ENCODE measurements at regions not wholly inside any gene's neighbourhood (a gene's known extent, or its start where the extent isn't known, plus 50 kb on each side); places are given as distances from the start of the nearest gene placed in this dataset.
"Not testable (repeated sequence)": the region's sequence is repeated elsewhere in the genome, so short reads cannot be mapped to it uniquely, and the experiment has no call there.

GRCh38 chr13:70756088-70756487 lies 647.8 kb upstream of the KLHL1 start:
- DNase-seq = no peak

DNA sequence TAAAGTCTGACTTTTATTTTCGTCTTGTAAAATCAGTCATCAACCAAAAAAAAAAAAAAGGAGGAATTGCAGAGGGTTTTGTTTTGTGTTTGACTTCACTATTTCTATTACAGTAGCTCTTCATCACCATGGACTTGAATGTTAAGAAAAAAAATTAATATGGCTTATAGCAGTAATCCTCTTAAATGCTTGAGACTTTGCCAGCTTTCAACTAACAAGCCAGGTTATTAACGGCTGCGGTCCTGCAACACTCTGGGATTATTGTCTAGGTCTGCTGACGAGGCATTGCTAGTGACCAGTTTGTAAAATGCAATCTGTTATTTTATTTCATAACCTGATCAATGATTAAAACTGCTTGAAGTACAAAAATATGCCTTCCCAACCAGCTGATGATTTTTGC lies 647.2 kb upstream of the KLHL1 start:
- no peak for DNase-seq

- no peak for DNase-seq
Observed at GRCh38 chr13:70747262-70747661, 639.0 kb upstream of the KLHL1 start.

DNA sequence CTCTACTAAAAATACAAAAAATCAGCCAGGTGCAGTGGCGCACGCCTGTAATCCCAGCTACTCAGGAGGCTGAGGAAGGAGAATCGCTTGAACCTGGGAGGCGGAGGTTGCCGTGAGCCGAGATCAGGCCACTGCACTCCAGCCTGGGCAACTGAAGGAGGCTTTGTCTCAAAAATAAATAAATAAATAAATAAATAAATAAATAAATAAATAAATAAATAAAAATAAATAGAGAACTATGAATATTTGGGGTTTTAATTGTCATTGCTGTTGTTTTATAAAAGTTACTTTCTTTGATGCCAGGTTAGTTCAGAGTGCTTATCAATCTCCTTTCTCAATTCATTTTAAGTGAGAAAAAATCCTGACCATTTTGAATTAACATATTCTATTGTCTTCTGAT lies 638.2 kb upstream of the KLHL1 start:
- DNase-seq = not testable (repeated sequence)

DNA sequence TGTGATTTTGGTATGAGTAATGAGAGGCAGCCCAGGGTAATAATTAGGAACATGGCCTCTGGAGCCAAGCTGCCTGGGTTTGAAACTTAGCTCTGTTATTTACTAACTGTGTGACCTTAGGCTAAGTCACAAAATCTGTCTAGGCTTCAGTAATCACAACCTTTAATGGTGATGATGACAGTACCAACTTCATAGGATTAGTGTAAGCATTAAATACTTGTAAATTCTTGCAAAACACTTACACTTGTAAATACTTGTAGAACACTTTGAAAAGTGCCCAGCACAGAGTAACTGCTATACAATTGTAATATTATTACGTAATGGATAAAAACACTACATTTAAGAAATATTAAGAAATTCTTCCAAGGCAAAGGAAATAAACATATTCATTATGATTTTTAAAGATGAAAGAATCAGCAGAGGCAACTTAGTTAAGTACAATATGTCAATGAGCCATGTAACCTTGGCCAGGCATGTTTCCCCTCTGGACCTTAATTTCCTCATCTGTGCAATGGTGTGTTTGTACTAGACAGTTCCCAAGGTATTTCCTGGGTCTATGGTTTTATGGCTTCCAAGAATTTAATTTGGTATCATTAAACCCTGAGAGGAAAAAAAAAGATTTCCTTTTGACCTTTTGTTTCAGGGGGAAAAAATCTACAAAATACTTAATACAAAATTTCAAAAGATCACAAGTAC lies 628.5 kb upstream of the KLHL1 start:
- no peak for DNase-seq

DNA sequence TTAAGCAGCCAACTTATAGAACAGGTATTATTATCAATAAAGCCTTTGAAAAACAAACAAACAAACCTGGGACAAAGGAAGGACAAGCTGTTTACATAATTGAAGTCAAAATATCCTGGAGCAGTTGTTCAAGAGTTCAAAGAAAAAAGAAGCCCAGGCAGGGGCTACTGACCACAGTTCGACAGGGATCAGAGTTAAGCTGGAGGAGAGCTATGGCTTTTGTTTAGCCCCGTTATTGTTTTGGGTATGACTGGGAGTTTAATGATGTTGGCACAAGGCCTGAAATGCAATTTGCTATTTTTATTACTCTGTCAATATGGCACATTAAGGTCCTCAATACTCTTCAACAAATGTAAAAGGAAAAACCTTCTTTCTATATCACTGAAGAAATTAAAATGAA lies 624.4 kb upstream of the KLHL1 start:
- no peak for DNase-seq

DNA sequence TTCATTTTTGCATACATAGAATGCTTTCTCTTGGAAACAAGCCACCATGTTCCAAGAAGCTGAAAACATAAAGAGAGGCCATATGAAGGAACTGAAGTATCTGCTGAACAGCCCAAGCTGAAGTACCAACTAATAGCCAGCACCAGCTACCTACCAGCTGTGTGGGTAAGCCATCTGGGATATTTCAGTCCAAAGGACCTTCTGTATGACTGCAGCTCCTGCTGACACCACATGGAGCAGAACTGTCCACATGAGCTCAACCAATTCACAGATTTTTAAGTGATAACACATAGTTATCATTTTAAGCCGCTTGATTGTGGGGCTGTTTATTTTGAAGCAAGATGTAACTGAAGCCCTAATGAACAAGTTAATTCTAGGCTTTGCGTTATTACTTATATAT lies 621.1 kb upstream of the KLHL1 start:
- DNase-seq = no peak

DNA sequence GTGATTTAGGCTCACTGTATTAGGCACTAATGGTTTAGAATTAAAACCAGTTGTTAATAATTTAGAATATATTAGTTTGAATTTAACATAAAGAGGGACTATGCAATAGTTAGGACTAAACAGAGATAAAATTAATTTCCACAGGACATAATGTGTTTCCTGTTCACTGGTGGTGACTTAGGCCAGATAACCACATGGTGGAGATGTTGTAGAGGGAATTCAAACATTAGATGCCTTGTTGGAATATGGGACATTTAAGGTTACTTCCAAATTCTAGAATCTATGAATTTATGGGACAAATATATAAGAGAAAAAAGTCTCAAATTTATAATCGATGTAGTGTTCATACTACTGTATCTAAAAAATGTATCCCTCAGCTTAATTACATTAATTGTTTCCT lies 615.5 kb upstream of the KLHL1 start:
- no peak for DNase-seq

DNA sequence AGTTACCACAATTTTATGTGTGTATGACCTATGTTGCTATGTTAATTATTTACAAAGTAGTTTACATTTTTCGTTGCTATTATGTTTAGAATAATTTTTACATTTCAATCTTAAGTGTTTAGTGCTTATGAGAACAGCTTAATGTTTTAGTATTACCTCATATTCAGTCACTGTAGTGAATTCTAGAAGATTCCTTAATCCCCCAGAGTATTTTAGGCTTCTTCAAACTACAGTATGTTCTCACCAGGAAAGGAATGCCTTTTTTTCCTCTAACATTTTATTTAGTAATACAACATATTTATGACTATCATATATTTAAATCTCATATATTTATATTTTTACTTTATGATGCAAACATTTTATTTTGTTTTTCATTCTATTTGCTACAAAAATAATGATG lies 612.1 kb upstream of the KLHL1 start:
- DNase-seq = no peak

GRCh38 chr13:70714993-70715392 lies 606.7 kb upstream of the KLHL1 start:
- no peak for DNase-seq

- no peak for DNase-seq
Observed at GRCh38 chr13:70708775-70709174, 600.5 kb upstream of the KLHL1 start.

GRCh38 chr13:70703755-70704154 lies 595.5 kb upstream of the KLHL1 start:
- DNase-seq = no peak

GRCh38 chr13:70694996-70695715 lies 586.9 kb upstream of the KLHL1 start:
- no peak for DNase-seq

DNA sequence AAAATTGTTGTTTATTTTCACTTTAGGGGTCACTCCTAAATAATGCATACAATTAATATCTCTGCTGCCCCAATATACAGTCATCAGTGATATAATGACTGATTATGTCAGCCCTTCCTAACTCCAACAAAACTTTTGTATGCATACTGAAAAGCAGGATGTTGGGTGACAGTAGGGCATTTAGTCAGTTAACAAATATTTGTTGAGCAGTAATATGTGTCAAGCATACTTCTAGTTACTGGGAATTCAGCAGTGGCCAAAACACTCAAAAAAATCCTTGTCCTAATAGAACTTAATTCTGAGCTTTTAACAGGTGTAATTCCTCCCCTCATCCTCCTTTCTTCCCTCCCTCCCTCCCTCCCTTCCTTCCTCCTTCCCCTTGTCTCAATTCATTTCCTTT lies 560.7 kb upstream of the KLHL1 start:
- DNase-seq = no peak

- no peak for DNase-seq
Observed at GRCh38 chr13:70668293-70668692, 560.0 kb upstream of the KLHL1 start.

- DNase-seq = no peak
Observed at GRCh38 chr13:70666883-70667556, 558.8 kb upstream of the KLHL1 start.

DNA sequence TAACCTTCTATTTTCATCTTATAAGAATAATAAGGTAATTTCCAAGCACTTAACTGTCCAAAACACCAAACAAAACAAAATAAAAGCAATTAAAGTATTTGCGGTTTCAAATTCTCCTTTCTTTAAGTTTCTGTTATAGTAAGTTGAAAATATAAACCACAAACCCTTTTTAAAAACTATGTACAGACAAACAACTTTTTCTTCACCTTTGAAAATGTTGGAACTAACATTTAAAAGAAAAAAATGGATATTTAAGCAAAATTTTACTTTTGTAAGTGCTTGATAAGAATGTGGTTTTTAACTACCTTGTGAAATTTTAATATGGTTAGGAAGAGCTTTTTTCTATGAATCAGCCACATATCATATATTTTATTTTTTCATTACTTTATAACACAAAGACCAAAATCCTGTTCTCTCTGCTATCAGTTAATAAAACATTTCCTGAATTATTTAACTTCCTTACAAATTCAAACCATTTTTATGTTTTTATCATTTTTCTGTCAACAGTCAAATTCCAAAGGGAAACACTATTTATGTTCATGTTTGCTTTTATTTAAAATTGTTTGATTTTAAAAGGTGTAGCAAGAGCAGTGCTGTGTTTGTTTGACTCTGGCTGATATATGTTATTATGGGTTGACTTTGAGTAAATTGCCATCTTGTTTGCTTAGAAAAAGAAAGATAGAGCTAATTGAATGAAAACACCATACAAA lies 554.1 kb upstream of the KLHL1 start:
- DNase-seq = no peak

GRCh38 chr13:70644052-70644451 lies 535.8 kb upstream of the KLHL1 start:
- no peak for DNase-seq

DNA sequence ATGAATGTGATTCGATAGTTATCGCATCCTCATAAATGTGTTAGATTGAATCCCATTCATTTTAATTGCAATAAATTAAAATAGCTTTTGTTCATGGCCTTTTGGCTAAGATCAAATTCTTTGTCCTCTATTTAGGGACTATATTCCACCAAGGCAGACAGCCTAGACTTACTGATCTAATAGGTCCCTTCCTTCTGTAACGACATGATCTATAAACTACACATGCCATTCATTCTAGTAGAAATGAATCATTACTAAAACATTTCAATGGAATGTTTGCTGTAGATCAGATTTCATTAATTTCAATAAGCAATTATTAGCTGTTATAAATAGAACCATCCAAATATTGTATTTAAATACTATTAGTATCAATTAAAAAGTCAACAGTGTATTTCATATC lies 526.6 kb upstream of the KLHL1 start:
- DNase-seq = no peak

DNA sequence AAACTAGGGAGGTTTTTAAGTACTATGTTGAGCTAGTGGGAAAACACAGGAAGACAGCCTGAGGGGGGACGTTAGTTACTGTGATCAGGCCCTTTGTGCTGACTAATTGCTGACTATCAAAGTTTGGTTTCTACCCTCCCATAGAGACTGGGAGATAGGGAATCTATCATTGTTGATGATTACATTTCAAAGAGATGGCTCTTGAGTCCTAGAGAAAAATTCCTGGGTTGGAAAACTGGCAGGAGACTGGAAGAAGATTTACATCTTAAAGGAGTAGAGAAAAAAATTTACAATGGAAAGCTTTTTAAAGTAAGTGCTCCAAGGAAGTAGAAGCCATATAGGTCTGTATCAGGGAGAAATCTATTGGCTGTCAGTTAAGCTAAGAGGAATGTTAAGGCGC lies 522.0 kb upstream of the KLHL1 start:
- DNase-seq = no peak

DNA sequence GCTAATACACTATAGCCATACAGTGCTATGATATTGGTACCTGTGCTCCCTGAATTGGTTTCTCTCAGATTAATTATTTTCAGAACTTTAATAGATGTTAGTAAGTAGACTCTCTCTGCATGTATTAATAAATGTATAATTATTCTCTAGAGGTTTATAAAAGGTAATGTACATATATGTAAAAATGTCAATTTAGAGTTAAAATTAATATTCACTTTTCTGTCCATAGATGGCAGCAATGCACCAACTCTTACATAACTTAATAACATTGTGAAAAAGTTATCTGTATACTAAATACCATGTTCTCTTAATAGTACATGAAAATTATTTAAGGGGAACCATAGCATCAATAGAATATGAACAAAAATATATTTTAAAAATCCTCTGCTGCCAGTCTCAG lies 515.0 kb upstream of the KLHL1 start:
- no peak for DNase-seq

GRCh38 chr13:70622796-70623195 lies 514.5 kb upstream of the KLHL1 start:
- DNase-seq = no peak

GRCh38 chr13:70619936-70620335 lies 511.7 kb upstream of the KLHL1 start:
- no peak for DNase-seq

- no peak for DNase-seq
Observed at GRCh38 chr13:70616847-70617246, 508.6 kb upstream of the KLHL1 start.

All from activated CD4-positive, alpha-beta T cell treated with anti-CD3 and anti-CD28 coated beads for 4 hours (primary cell).